22Rv1 (cell line): ENCODE measurements at regions not wholly inside any gene's neighbourhood (a gene's known extent, or its start where the extent isn't known, plus 50 kb on each side); places are given as distances from the start of the nearest gene placed in this dataset.

Source experiments
- H3K27ac ChIP-seq: fragments of 450-650 bp; 2 replicates; pipeline ENCODE4 v1.5.1; 2017
- ZFX ChIP-seq: fragments of 450-650 bp; IDR thresholded peaks from 2 replicates; pipeline ENCODE4 v1.6.1; 2017; ENCODE audit warnings: antibody characterized with exemption, borderline replicate concordance
- TF ChIP-seq, protein P1 (sequence below): fragments of 450-650 bp; IDR thresholded peaks from 2 replicates; pipeline ENCODE4 v1.5.1; 2017; ENCODE audit warnings: mild to moderate bottlenecking

DNA sequence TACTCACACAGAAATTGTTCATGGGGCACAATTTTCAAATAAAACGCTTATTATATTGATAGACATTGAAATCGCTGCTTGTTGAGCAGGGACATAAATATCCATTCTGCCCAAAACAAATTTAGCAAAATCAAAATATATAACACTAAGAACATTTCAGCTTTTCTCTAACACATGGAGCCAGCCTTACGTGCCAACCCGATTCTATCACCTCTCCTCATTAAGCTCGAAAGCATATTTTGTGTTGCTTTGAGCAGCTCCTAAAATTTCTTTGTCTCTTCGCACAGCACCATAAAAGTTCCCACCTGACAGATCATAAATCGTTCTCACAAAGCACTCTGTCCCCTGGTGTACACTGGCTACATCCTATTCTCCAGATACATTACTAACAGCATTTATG lies 1034.4 kb upstream of the KLHL29 start:
- TF ChIP-seq ZFX: no peak
- TF ChIP-seq, protein P1, sequence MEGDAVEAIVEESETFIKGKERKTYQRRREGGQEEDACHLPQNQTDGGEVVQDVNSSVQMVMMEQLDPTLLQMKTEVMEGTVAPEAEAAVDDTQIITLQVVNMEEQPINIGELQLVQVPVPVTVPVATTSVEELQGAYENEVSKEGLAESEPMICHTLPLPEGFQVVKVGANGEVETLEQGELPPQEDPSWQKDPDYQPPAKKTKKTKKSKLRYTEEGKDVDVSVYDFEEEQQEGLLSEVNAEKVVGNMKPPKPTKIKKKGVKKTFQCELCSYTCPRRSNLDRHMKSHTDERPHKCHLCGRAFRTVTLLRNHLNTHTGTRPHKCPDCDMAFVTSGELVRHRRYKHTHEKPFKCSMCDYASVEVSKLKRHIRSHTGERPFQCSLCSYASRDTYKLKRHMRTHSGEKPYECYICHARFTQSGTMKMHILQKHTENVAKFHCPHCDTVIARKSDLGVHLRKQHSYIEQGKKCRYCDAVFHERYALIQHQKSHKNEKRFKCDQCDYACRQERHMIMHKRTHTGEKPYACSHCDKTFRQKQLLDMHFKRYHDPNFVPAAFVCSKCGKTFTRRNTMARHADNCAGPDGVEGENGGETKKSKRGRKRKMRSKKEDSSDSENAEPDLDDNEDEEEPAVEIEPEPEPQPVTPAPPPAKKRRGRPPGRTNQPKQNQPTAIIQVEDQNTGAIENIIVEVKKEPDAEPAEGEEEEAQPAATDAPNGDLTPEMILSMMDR: no peak
- H3K27ac ChIP-seq: no peak overlapping the region

DNA sequence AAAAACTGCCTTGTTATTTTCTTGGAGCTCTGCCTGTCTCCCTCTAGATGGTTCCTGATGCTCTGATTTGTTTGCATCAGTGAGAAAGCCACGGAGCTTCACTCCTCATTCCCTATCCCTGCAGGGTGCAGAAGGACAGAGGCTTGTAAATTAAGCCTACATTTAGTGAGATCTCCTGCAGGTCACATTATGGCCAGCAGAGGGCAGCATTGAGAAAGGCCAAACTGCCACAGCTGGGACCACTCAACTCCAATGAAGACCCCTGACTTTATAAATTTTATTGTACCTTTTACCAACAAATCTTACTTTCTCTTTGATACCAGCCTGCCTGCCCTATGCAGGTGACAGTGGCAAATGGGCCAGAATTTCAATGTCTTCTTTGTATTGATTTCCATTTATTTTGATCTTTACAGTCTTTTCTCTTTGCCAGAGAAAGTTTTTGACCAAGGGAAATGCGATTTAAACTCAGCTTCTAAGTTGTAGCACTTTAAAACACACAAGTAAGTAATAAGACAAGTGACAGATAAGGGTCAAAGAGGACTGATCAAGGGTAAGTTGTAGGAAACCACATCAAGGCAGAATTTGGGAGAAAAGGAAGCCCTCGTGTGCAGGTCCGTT lies 1029.1 kb upstream of the KLHL29 start:
- TF ChIP-seq ZFX: no peak
- TF ChIP-seq, protein P1: peak; percentile 96
- no peak overlapping the region for H3K27ac ChIP-seq

DNA sequence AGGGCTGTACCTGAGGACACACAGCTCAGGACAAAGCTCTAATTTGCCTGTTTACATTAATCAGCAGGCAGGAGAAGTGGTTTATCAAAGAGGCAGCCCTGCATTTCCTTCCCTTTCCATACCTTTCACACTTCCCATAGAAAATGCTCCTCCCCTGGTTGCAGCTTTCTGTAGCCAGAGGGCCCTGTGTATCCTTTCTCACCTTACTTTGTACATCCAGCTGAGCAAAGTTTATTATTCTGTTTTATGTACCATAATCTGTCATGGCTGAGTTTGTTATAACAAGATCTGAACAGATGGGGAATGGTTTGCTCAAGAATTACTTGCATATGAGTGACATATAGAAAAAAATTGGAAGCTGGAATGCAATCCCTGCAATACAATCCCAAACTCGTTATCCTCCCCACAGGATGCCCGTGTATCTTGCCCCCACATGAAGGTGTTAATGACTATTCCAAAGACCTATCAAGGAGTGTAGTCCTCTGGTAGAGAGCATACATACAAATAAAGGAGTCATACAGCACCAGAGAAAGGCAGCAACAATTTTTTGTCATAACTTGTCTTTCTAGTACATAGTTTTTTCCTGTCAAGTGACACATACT lies 1025.8 kb upstream of the KLHL29 start:
- TF ChIP-seq, protein P1: no peak
- no peak for TF ChIP-seq ZFX

DNA sequence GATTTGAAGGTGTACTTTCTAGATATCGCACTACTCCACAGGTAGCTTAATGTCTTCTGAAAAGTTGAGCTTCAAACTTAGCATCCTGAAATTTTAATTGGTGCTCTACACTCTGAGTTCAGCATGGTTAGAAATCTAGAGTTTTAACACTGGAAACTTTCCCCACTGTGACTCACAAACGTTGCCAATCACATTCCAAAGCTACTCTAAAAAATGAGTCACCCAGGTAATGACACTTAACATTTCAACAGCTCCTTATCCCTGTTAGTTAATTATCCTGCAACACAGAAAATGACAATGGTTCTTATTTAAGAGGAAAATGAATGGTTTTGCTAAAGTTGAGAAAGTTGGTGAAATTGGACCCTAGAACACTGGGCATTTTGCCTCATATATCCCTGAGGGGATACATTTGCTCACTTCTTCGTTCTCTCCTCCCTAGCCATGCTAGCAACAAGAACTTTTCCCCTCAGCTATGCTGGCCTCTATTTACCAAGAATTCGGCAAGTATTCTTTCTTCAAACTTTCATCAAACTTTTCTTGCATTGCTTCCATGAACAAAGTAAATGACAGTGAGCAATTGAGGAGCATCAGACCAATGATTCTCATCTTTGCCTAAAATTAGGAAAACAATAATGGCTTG lies 1024.1 kb upstream of the KLHL29 start:
- no peak overlapping the region for H3K27ac ChIP-seq
- no peak for TF ChIP-seq ZFX
- TF ChIP-seq, protein P1: no peak

More for the DNA sequence above, 1025.8 kb upstream of the KLHL29 start:
- H3K27ac ChIP-seq: no peak overlapping the region

DNA sequence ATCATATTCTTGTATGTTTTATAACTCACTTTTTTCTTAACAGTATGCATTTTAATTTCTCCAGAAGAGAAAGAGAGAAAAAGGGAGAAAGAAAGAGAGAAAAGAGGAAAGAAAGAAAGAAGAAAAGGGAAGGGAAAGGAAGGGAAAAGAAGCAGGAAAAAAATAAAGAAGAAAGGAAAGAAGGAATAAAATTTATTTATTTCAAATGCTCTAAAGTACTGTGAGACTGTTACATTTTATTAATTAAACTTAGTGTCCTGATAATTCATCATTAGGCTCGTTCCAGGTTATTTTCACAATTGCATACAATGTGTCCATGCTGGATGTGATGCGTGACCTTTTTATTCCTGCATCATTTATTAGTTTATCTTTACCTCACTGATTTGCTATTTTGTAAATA lies 1023.4 kb upstream of the KLHL29 start:
- no peak for TF ChIP-seq ZFX
- TF ChIP-seq, protein P1: no peak

DNA sequence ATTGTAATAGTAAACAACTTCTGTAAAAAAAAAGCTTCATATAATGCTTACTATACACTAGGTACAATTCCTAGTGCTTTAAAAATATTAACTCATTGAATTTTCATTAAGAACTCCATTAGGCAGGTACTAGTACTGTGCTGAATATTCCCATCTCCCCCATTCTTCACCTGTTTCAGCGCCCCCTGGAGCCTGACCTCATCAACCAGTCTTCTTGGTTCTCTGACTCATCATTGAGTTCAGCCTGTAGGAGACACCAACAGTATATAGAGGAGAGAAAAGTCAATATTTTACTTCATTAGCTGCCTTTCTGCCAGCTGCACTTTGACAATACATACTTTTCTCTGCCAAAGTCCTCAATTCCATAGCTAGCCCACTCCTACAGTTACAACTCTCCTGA lies 1009.9 kb upstream of the KLHL29 start:
- H3K27ac ChIP-seq: no peak overlapping the region
- no peak for TF ChIP-seq ZFX
- TF ChIP-seq, protein P1: peak; percentile 41

More for the DNA sequence above, 1023.4 kb upstream of the KLHL29 start:
- H3K27ac ChIP-seq: no peak overlapping the region

DNA sequence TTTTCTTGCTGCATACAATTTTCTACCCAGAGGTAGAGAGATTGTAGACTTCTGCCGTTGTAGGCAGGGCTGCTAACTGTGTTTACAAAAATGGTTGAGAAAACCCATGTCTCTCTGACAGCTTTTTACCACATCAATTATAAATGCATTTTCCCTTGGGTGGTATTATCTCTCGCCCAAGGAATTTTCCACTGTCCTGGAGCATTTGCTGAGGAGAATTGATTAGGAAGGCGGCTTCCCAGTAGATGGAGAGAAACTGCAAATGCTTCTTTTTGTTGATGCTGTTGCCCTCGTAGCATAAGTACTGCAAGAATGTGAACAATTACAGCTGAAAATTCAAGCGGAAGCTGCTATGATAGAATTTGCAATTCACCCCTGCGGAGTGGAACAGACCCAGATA lies 1007.7 kb upstream of the KLHL29 start:
- TF ChIP-seq, protein P1: no peak
- TF ChIP-seq ZFX: no peak
- H3K27ac ChIP-seq: no peak overlapping the region
